ENCODE measurements at regions not wholly inside any gene's neighbourhood (a gene's known extent, or its start where the extent isn't known, plus 50 kb on each side); places are given as distances from the start of the nearest gene placed in this dataset.

DNA sequence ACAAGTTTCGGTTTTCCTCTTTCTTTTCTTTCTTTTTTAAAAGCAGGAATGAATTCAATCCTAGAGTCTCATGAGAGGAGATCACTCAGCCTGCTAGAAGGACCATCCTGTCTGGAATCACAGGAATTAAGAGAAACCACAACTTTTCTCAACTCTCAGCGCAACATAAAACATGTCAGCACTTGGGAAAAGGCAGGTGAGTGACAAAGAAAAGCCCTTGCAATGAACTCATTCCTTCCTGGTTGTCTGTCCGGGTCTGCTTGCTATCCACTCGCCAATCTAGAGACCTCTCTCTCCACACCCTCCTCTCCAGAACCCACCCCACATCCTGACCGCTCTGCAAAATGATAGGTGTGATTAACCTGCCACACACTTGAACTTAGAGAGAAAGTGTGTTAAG is 253.8 kb downstream of the LY86 start:
- TF ChIP-seq, protein P1, sequence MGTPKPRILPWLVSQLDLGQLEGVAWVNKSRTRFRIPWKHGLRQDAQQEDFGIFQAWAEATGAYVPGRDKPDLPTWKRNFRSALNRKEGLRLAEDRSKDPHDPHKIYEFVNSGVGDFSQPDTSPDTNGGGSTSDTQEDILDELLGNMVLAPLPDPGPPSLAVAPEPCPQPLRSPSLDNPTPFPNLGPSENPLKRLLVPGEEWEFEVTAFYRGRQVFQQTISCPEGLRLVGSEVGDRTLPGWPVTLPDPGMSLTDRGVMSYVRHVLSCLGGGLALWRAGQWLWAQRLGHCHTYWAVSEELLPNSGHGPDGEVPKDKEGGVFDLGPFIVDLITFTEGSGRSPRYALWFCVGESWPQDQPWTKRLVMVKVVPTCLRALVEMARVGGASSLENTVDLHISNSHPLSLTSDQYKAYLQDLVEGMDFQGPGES (IDR thresholded peaks at IDR 0.05; ENCODE audit: low read depth, low read length) = no peak
- no peak for TF ChIP-seq SIN3A (IDR thresholded peaks at IDR 0.05; ENCODE audit: borderline replicate concordance, low read depth, low read length)
- no peak for TF ChIP-seq TCF12 (IDR thresholded peaks at IDR 0.05)
- no peak for TF ChIP-seq FOXJ3 (CRISPR knock-in tag; IDR thresholded peaks at IDR 0.05)
- no peak for TF ChIP-seq YY1 (IDR thresholded peaks at IDR 0.05; ENCODE audit: low read depth)
- TF ChIP-seq, protein P2, sequence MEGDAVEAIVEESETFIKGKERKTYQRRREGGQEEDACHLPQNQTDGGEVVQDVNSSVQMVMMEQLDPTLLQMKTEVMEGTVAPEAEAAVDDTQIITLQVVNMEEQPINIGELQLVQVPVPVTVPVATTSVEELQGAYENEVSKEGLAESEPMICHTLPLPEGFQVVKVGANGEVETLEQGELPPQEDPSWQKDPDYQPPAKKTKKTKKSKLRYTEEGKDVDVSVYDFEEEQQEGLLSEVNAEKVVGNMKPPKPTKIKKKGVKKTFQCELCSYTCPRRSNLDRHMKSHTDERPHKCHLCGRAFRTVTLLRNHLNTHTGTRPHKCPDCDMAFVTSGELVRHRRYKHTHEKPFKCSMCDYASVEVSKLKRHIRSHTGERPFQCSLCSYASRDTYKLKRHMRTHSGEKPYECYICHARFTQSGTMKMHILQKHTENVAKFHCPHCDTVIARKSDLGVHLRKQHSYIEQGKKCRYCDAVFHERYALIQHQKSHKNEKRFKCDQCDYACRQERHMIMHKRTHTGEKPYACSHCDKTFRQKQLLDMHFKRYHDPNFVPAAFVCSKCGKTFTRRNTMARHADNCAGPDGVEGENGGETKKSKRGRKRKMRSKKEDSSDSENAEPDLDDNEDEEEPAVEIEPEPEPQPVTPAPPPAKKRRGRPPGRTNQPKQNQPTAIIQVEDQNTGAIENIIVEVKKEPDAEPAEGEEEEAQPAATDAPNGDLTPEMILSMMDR (IDR thresholded peaks at IDR 0.05) = no peak
- TF ChIP-seq TAF1 (IDR thresholded peaks at IDR 0.05; ENCODE audit: borderline replicate concordance, low read depth, low read length) = no peak
- TF ChIP-seq, protein P3, sequence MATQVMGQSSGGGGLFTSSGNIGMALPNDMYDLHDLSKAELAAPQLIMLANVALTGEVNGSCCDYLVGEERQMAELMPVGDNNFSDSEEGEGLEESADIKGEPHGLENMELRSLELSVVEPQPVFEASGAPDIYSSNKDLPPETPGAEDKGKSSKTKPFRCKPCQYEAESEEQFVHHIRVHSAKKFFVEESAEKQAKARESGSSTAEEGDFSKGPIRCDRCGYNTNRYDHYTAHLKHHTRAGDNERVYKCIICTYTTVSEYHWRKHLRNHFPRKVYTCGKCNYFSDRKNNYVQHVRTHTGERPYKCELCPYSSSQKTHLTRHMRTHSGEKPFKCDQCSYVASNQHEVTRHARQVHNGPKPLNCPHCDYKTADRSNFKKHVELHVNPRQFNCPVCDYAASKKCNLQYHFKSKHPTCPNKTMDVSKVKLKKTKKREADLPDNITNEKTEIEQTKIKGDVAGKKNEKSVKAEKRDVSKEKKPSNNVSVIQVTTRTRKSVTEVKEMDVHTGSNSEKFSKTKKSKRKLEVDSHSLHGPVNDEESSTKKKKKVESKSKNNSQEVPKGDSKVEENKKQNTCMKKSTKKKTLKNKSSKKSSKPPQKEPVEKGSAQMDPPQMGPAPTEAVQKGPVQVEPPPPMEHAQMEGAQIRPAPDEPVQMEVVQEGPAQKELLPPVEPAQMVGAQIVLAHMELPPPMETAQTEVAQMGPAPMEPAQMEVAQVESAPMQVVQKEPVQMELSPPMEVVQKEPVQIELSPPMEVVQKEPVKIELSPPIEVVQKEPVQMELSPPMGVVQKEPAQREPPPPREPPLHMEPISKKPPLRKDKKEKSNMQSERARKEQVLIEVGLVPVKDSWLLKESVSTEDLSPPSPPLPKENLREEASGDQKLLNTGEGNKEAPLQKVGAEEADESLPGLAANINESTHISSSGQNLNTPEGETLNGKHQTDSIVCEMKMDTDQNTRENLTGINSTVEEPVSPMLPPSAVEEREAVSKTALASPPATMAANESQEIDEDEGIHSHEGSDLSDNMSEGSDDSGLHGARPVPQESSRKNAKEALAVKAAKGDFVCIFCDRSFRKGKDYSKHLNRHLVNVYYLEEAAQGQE (IDR thresholded peaks at IDR 0.05; ENCODE audit: low read depth, low read length) = no peak
- TF ChIP-seq RAD21 (IDR thresholded peaks at IDR 0.05; ENCODE audit: low read length) = no peak
- TF ChIP-seq MEF2A (IDR thresholded peaks at IDR 0.05; ENCODE audit: borderline replicate concordance, low read depth) = no peak
- no peak for TF ChIP-seq NRF1 (IDR thresholded peaks at IDR 0.05; ENCODE audit: low read depth, low read length)
- no peak for TF ChIP-seq TEAD4 (IDR thresholded peaks at IDR 0.05; ENCODE audit: borderline replicate concordance, insufficient read depth)
- Histone ChIP-seq H2AFZ (ENCODE audit: low read depth) (no peak overlapping the region), H3K4me1 (ENCODE audit: control insufficient read depth in 1 of 2, insufficient read depth in 2 of 2, low read depth in 1 of 2, low read length in 1 of 2) (no peaks in the 10 kb centered on the region; a peak in 1 of 4 replicates), H3K9me3 (no peaks in the 10 kb centered on the region), H3K79me2 (ENCODE audit: insufficient read depth) (no peaks in the 10 kb centered on the region), H3K27me3 (ENCODE audit: insufficient read depth) (peaks cover 5% of the 10 kb centered on the region; the same call in 1 of the 2 replicates), H3K9me2 (no peaks in the 10 kb centered on the region), H3K9ac (no peak overlapping the region), H3K4me3 (ENCODE audit: low read depth in 2 of 2, low read length in 1 of 2) (no peak overlapping the region), H3K36me3 (replicated peaks in 1 of 2; ENCODE audit: control insufficient read depth in 1 of 2, insufficient read depth in 2 of 2, low read length in 1 of 2) (no peaks in the 10 kb centered on the region), H4K20me1 (ENCODE audit: insufficient read depth) (no peaks in the 10 kb centered on the region), H3F3A (replicated peaks; ENCODE audit: insufficient read depth) (no peaks in the 10 kb centered on the region), H3K4me2 (no peak overlapping the region), H3K27ac (ENCODE audit: low read depth in 2 of 2, low read length in 1 of 2) (no peak overlapping the region)
- ChIA-PET POLR2A (no interaction called here), CTCF (interaction anchor here (0.8 to 1.1 kb wide), 2 partner anchors 9 to 402 kb away, joined by 3 read pairs; no protein-coding TSS in a partner anchor)
- WGBS (ENCODE audit: low lambda C conversion rate) = 20% methylated on average over 5 of the region's 5 CpGs
- DNase-seq = no peak

Data from SK-N-SH (cell line).